ENCODE measurements at regions not wholly inside any gene's neighbourhood (a gene's known extent, or its start where the extent isn't known, plus 50 kb on each side); places are given as distances from the start of the nearest gene placed in this dataset.

DNA sequence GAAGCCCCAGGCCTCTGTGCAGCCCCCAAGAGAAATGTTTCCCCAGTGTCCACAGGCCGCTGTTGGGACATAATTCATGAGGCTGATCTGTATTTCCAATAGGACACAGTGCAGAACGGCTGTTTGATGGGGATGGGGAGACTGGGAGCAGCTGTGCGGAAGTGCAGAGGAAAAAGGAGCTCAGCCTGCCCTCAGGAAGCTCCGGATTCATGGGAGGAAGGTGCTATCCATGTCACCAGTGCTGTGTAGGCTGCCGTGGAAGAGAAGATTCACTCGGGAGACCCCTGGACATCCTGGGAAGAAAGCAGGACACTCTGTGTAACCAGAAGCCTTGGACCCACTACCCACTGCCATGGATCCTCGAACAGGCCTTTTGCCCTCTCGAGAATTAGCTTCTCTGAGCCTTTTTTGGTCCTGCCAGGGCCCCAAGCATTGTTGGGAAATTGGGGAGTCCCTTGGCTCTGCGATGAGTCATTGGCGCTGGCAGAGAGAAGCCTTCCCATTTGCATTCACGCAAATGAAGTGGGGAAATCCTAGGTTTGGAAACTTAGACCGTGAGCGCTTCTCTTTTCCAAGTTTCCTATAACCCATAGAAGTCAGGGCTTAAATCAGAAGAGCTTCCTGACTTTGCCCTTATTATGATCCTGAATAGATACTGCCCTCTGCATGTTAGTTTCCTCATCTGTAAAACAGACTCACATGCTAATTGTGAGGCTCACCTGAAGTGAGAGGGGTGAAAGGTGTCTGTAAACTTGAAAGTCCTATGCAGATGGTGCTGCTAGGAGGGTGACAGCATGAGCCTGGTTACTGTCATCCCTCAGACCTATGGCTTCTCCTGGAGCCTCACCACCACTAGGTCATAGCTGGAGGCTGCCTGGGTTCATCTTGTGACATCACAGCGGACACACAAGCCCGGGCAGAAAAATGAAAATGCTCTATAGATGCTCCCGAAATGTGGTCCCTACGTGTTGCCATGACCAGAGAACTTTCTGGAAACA, 229.2 kb upstream of the B3GAT1 start:
- peak; percentile 67 for ATAC-seq

DNA sequence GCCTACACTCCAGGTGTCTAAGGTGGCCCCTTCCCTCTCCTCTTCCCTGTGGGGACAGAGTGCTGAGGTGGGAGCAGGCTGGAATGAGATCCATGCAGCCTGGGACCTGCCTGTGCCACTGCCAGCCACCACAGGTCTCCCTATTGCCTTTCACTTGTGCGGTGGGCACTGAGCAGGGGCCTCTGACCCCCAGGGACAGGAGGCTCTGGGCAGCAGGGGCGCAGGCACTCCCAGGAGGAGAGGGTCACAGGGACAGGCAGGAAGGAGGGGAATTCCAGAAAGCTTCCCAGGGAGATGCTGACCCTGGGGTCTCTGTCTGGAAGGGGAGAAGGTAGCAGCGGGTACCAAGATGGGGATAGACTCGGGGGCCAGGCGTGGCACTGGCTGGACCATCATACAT, 228.5 kb upstream of the B3GAT1 start:
- ATAC-seq = no peak

DNA sequence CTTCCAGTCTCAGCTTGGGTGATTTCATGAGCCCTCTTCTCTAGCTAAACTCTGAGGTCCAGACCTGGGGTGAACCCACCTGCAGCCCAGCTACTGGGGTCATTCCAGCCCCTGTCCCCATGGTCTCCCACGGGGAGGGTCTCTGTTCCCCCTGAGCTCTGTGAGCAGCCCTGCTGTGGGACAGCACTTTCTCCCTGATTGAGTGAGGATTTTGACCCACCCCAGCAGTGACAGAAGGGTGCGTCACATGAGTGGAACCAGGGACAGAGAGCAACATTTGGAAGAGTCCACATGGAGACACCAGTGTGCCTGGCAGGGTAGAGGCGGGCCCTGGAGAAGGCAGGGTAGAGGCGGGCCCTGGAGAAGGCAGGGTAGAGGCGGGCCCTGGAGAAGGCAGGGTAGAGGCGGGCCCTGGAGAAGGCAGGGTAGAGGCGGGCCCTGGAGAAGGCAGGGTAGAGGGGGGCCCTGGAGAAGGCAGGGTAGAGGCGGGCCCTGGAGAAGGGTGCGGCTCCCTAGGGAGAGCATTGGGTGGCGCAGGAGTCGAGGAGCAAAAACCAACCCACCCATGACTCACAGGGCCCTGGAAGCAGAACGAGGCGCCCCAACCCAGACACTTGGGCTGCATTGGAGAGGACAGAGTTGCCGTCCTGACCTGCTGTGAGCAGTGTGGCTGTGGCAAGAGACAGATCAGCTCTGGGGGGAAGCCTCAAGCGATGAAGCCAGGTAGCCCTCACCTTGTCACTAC, 227.7 kb upstream of the B3GAT1 start:
- ATAC-seq = peak; percentile 97

DNA sequence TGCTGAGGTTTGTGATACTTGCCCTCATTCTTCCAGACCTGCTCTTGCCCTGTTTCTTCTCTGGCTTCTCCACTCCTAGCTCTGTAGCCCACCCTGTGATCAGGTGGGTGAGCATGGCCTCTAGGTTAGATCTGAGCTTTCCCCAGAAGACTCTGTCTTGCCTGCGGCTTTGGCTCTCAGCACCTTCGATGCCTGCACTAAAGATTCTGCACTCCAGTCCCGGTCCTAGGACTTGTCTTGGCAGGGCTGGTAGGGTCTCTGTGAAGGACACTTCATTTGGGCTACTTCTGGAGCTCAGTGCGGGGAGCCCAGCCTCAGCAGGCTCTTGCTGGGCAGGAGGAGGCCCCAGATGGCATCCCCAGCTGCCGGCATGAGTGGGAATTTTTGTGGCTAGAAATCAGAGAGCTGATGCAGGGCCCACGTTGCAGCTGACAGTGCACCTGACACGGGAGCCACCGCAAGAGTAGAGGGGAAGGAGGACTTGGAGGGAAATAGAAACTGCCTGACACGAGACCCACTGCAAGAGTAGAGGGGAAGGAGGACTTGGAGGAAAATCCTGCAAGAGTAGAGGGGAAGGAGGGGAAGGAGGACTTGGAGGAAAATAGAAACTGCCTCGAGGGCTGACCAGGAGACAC, 226.9 kb upstream of the B3GAT1 start:
- ATAC-seq = no peak

- ATAC-seq = no peak
These were observed 225.3 kb upstream of the B3GAT1 start for GRCh38 chr11:134637091-134638015.

DNA sequence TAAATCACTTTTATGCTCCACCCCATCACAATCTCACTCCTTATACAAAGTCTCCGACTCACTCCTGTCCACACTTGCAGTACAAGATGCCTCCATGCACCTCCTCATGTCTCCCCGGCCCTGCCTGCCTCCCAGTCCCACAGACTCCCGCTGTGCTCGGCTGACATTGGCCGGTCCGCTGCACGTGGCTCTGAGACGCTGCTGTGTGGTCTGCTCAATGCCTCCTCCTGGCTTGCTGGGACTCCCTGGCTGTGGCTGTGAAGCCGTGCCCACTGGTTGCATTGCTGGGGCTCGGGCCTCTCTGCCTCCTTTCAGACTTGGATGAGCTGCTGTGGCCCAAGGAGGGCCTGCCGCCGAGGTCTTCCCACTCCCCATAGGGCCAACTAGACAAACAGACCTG, 224.0 kb upstream of the B3GAT1 start:
- no peak for ATAC-seq

DNA sequence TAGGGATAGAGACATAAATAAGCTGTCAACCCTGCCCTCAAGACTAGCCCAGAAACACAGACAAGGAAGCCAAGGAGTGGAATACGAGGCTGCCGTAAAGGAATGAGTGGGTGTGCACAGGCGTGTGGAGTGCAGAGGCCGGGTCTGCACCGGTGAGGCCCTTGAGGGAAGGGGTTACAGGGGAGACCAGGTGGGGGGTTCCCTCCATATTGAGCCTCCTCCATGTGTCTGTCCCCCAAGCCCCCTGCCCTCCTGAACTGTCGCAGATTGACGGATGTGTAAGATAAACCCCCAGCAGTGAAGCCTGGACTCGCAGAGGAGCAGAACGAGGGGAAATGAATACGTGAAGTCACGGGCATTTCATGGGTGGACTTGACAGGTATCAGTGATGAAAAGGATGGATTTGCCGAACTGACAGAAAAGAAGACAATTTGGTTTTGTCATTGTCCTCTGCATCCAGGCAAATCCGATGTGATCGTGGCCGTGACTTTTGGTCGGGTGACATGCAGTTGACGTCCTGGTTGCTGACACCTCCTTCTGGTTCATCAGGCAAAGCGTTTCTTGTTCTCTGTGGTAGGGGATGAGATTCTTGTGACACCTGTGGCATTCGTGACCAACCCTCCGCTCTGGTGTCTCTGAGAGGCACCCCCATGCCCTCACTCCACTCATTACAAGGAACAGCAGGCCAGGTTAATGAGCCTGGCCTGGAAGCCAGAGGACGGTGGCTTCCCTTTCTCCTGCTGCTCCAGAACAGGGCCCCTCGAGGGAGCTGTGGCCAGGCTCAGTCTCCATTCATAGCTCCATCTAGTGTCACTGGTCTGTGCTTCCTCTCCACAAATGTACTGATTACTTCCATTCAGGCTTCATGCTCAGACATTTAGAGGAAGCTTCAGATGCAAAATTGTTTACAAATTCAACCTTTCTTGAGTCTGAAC, 223.1 kb upstream of the B3GAT1 start:
- no peak for ATAC-seq

- no peak for ATAC-seq
These were observed 221.2 kb upstream of the B3GAT1 start for GRCh38 chr11:134633276-134633675.

DNA sequence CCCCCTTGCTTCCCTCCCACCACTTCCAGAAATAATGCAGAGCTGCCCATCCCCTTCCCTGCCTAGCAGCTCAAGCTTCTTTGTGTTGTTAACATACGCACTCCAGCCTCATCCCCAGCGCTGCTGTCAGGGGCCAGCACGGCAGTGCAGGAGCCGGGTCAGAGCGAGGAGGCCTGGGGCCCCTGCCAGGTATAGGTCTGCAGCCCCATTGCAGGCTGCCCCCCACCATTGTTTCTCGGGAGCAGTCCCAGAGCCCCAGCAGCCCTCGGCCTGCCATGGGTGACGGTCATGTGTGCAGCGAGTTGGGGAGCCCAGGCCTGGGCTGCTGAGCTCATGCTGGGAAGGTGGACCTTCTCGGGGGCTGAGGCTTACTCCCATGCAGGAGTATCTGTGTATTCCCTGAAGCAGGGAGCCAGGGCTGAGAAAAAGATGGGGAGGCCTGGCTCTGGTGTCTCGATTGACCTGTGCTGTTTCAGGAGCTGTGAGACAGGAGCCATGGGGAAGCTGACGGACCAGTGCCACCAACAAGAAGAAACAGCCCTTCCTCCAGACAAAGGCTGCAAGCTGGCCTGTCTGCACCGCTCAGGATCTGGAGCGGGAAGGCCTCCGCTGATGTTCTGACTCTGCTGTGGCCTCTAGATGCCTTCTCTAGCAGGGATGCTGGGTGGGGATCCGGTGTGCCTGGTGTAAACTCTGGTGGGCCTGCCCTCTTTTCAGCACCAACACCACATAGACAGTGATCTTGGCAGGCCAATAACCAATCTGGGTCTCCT, 220.5 kb upstream of the B3GAT1 start:
- no peak for ATAC-seq

- no peak for ATAC-seq
These were observed 218.8 kb upstream of the B3GAT1 start for GRCh38 chr11:134630861-134631260.

GRCh38 chr11:134628426-134628825, 216.4 kb upstream of the B3GAT1 start:
- no peak for ATAC-seq

DNA sequence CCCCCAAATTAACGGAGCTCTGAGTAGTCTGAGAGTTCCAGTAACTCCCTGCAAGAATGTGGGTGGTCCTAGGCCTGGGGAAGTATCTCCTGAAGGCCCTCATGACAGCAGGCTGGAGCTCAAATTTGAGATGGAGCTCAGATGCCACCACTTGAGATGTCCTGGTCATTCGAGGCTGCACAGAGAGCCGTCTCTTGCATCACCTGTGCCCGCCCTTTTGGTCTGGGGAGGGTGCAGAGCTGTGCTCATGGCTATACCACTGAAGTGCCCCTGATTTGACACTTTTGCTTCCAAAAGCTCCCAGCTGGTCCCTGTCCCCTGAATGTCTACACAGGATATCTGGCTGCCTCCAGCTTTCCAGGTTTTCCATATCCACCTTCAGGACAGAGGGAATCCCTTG, 214.0 kb upstream of the B3GAT1 start:
- ATAC-seq = no peak

- no peak for ATAC-seq
These were observed 213.6 kb upstream of the B3GAT1 start for GRCh38 chr11:134625631-134626030.

GRCh38 chr11:134625151-134625550, 213.1 kb upstream of the B3GAT1 start:
- ATAC-seq = no peak

- ATAC-seq = no peak
These were observed 212.3 kb upstream of the B3GAT1 start for GRCh38 chr11:134624166-134624920.

GRCh38 chr11:134623711-134624110, 211.7 kb upstream of the B3GAT1 start:
- ATAC-seq = no peak

DNA sequence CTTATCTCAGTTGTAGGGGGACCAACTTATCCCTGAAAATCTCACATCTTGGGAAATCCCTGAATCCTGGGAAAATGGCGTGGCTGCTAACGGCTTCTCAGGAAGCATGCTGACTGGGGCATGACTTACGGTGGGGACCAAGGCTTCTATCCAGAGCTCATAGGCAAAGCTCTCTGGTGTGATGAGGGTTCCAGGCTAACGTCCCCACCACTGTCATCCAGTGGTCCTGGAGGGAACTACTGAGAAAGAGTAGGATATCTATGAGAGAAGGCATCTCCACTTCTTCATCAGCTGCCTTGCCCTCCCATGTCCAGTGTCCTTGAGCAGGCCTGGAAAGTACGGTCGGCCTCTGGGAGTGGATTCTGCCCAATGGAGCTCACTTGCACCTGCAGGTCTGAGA, 210.4 kb upstream of the B3GAT1 start:
- ATAC-seq = no peak

DNA sequence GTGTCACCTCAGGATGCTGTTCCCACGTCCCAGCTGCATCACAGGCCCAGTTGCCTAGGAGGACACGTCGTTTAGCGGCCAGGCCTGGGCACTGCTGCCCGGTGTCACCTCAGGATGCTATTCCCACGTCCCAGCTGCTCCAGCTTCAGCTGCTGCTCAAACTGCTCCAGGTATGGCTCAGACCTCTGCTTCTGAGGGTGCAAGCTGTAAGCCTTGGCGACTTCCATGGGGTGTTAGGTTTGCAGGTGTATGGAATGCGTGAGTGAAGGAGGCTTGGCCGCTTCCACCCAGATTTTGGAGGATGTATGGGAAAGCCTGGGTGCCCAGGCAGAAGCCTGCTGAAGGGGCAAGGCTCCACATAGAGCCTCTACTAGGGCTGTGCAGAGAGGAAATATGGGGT, 205.3 kb upstream of the B3GAT1 start:
- ATAC-seq = no peak

- no peak for ATAC-seq
These were observed 204.0 kb upstream of the B3GAT1 start for GRCh38 chr11:134616038-134616437.
